NCI-H2107 (cell line): ENCODE measurements at regions not wholly inside any gene's neighbourhood (a gene's known extent, or its start where the extent isn't known, plus 50 kb on each side); places are given as distances from the start of the nearest gene placed in this dataset.
"Not testable (repeated sequence)": the region's sequence is repeated elsewhere in the genome, so short reads cannot be mapped to it uniquely, and the experiment has no call there.

Experiments
- DNase-seq: peaks from one replicate; lab custom pipeline; 2025; lab: John Stamatoyannopoulos, UW

DNA sequence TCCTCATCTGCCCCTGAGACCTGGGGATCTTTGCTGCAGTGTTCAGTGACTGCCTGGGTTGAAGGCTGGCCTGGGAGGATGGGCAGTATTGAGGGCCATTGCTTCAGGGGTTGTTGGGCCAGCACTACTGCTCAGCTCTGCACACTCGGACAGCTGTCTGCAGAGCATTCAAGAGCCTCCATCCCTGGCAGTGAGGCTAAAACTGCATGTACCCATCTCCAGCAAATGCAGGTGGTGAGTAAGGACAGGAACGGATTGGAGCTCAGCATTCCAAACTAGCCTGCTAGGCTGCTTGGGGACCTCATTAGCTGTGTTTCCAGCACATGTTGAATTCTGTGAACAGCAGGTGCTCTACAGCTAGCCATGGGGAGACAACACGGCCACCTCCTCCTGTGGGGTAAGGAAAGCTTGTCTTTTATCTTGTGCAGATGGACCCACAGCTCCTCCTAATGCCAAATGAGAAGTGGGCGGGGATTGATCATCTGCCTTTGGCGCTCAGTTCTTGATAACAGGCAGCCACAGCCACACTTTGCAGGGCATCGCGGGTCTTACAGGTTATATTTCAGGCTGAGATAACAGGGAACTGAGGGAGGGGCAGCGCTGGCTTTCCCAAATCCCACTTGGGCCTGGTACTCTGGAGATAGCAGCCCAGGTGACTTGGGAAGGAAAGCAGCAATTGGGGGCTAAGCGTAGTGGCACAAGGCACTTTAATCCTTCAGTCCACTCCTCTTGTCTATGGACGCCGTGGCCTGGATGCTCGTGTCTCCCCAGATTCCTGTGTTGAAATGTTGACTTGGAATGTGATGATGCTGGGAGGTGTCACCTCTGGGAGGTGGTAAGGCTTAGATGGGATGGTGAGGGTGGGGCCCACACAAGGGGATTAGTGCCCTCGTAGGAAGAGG lies 254.5 kb upstream of the B3GAT1 start:
- no peak for DNase-seq

DNA sequence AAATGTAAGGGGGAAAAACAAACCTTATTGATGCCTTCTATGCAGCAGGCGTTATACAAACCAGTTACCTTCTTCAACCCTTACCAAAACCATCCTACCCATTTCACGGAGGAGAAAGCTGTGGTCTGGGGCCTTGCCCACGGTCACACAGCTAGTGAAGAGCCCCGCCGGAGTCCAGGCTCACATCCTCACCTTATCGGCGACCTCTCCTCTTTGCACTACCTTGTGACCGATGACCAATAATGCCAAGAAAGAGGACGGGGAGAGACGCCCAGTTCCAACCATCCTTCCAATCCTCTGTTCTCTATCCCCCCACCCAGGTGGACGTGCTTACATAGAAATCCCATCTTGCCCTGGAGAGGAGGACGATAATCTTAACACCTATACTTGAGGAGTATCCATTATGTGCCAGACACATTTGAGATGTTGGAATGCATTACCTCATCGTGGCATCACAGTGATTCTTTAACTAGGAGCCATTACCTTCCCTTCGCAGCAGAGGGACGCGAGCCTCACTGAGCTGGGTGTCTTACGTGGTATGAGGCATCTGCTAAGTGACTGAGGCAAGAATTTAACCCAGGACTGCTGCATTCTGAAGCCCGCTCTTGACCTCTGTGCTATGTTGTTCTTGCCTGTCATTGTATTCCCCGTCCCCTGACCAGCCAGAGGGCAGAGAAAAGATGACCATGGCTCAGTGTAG lies 253.7 kb upstream of the B3GAT1 start:
- no peak for DNase-seq

DNA sequence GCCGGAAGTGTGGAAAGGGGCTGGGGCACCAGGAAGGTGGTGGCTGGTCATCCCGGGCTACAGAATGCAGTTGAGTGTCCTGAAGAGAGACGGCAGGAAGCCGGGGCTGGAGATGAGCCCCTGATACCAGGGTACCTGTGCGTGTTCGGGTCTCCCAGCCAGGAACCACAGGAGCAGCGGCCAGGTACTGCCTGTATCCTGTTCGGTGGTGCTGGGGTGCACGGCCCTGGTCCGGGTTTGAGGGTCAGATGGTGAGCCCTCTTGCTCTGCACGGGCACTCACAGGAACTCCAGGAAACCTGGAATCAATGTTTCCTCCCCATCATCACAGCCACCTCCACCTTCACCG lies 253.1 kb upstream of the B3GAT1 start:
- DNase-seq = no peak

DNA sequence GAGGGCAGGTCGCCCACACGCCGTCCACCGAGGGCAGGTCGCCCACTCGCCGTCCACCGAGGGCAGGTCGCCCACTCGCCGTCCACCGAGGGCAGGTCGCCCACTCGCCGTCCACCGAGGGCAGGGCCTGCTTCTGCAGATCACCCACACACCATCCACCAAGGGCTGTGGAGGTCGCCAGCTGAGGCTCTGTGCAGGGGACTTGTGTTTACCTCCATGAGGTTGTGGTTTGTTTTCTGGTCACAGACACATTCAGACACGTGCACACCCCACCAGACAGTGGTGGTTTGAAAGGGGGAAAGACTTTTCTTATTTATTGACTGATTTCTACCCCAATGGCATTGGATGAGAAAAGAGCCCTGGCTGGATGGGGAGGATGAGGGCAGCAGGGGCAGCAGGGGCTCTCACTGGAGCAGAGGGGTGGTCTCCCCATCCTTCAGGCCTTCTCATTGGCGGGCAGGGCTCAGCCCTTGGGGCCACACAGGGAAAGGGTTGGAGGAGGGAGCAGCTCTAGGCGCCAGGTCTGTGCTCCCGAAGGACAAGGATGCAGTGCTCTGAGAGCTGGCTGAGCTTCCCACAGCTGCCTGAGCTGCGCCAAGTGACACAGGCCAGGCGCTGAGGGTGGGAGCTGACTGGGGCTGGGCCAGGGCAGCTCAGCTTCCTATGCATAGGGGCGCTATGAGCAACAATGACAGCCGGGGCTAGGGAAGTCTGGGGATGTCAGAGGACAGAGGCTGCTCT lies 252.6 kb upstream of the B3GAT1 start:
- no peak for DNase-seq

DNA sequence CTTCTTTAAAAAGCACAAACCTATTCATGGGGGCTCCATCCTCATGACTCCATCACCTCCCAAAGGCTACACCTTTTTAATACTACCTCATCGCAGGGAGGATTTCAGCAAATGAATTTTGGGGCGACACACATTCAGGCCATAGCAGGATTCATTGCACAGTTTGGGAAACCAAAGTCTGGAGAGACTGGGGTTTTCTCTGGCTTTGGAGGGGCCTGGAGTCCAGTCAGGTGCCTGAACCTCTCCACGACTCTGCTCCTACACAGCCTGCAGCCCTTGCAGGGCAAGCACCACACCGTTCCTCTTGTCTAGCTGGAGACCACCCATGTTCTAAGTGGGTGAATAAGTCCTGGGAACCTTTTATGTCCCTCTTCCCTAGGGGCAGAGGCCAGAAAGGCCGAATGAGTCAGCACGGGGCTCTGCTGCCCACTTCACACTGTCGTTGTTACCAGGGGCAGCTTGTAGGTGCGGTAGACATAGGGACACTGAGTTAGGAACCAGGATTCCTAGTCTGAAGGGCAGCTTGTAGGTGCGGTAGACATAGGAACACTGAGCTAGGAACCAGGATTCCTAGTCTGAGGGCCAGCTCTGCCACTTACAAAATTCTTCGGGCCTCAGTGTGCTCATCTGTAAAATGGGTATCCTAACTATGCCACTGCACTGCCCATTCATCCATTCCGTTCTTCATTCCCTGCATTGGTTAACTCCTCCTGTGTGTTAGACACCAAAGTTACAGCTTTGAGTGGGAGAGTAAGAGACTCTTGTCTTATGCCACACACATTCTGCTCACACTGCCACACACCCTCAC lies 251.7 kb upstream of the B3GAT1 start:
- no peak for DNase-seq

DNA sequence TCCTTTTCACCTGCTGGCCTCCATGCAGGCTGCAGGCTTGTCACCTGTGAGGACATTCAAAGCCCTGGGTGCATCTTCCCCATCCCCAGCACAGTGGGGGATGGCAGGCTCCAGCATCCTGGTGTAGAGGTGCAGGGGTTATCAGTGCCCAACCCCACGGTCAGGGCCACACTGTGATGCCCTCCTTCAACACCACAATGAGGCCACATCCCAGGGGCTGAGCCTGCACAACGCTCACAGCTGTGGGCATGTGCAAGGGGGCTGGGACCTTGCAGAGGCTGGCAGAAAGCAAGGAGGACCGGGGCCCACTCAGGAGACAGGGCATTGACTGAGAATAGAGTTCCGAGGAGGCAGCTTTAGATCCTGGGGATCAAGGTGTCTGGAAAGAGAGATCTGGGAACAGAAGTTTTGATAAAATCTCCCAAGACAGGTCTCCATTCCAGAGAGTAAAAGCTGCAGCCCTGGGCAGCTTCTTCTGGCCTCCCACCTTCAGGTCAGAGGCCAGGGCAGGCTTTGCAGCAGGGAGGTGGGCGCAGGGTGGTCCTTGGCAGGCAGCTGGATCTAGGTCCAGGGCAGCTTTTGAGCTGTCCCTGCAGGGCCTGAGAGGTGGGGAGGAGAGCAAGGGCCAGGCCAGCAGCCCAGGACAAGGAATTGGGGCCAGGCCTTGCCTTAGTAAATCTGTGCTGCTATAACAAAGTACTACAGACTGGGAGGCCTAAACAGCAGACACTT lies 250.8 kb upstream of the B3GAT1 start:
- DNase-seq = no peak

DNA sequence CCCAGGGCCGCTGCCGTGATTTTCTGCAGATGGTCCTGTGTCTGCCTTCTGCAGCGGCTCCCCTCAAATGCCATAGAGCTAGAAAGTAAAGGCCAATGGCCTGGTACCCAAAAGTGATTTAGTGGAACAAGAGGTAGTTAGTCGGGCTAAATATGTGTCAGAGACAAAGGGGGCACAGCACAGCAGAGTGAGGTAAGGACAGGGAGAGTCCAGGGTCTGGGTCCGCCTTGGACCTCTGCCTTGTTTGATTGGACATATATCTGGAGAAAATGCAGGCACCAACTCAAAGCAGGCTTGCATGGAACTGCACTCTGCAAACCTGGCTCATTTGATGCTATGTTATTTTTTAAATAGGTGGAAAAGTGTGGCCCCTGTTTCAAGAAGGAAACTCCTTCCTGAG lies 249.6 kb upstream of the B3GAT1 start:
- no peak for DNase-seq

DNA sequence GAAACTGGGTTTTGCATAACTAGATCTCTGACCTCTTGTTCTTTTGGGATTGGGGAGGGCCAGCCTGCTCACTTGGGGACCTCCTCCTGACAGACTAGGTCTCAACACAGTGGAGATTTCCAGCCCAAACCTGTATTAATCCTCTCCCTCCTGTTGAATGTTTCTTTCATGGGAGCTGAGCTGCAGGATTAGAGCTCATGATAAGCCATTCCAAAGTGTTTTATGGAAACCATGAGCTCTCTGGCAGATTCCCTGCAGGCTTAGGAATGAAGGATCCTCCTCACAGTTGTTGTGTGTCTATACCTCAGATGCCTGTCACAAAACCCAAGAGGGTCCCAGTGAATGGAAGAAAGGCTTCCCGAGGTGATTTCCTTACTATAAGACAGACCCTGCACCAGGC lies 248.4 kb upstream of the B3GAT1 start:
- no peak for DNase-seq

DNA sequence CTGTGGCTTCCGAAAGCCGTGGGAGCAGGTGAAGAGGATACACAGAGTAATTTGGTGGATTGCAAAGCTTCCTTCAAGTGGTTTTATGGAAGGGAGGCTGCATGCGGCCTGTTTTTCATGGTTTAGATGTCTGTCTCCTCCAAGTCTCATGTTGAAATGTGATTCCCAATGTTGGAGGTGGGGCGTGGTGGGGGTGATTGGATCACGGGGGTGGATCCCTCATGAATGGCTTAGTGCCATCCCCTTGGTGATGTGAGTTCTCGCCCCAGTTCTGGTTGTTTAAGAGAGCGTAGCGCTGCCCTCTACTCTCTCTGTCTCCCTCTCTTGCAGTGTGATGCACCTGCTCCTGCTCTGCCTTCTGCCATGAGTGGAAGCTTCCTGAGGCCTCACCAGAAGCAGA lies 247.8 kb upstream of the B3GAT1 start:
- DNase-seq = no peak

DNA sequence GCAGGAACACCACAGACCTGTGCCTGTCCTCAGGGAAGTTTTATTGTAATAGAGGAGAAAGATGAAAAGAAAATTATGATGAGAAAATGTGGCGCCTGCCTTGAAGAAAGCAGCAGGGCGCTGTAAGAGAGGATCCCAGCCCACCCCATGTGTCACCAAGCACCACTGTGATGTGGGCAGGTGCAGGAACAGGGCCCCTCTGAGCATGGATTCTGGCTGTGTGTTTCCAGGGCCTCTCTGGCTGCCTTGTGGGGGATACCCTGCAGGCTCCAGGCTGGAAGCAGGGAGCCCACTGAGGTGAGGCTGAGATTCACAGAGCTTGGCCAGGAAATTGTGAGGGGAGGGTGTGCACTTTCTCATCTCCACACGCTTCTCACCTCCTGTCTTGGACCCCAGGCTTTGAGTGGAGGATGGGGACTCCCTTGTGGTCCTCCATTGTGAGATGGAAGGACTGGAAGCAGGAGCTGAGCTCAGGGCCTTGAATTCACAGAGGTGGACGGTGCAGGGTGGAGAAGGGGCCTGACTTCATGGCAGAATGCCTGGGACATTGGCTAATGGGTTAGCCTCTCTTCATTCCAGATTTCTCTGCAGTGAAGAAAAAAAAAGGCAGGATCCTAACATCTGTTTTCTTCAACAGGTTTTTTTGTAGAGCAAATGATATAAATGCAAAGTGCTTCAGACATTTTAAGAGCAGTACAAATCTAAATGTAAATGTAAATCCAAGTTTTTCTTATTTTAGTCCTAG lies 246.6 kb upstream of the B3GAT1 start:
- no peak for DNase-seq

DNA sequence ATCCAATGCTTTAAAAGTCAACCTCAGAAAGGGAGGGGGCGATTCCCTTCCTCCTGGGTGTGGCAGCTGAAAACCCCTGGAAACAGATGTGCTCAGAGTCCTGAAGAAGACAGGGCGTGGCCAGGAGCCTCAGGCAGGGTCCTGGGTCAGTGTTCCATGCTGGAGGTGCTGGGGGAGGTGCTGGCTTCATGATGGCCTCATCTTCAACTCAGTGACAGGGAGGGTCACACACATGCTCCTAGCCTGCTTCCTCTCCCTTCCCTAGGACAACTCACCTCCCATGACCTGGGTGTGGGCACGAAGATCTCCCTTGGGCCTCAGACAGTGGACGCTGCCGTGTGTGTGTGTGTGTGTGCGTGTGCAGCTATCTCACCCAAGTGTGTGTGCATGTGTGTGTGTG lies 245.6 kb upstream of the B3GAT1 start:
- no peak for DNase-seq

DNA sequence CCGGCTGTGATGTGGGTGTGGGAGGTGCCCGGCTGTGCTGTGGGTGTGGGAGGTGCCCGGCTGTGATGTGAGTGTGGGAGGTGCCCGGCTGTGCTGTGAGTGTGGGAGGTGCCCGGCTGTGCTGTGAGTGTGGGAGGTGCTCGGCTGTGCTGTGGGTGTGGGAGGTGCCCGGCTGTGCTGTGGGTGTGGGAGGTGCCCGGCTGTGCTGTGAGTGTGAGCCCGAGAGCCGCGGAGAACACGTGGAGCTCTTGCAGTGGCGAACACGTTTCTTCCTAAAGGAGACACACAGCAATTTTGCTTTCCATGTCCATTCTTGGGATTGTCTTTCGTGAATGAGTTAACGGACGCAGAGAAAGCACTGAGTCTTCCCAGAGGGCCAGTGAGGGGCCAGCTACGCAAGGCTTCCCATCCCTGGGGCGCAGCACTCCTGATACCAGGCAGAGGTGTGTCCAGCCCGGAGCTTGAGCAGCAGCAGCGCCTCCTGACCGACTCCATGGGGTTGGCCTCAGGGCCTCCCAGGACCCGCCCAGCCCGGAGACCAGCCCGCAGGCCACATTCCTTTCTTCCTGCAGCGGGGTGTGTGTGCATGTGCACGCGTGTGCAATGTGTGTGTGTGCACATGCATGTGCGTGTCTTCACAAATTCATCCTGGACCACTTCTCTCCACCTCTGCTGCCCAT lies 245.0 kb upstream of the B3GAT1 start:
- no peak for DNase-seq

DNA sequence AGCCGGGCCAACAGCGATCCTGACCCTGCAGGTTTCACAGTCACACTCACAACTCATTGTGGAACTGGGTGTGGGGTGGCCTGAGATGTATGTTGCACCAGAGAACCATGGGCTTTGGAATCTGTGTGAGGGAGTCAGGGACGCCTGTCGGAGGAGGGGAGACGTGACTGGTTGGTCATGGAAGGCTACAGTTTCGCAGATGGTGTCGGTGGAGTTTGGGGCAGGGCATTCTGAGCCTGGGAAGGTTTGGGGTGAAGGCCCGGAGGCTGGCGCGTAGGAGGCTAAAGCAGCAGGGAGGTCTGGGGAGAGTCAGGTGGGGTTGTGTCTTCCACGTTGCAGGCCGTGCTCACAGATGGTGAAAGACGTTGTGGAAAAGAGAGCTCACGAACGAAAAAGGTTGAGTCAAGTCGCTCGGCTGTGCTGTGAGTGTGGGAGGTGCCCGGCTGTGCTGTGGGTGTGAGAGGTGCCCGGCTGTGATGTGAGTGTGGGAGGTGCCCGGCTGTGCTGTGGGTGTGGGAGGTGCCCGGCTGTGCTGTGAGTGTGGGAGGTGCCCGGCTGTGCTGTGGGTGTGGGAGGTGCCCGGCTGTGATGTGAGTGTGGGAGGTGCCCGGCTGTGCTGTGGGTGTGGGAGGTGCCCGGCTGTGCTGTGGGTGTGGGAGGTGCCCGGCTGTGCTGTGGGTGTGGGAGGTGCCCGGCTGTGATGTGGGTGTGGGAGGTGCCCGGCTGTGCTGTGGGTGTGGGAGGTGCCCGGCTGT lies 244.2 kb upstream of the B3GAT1 start:
- DNase-seq = not testable (repeated sequence)

DNA sequence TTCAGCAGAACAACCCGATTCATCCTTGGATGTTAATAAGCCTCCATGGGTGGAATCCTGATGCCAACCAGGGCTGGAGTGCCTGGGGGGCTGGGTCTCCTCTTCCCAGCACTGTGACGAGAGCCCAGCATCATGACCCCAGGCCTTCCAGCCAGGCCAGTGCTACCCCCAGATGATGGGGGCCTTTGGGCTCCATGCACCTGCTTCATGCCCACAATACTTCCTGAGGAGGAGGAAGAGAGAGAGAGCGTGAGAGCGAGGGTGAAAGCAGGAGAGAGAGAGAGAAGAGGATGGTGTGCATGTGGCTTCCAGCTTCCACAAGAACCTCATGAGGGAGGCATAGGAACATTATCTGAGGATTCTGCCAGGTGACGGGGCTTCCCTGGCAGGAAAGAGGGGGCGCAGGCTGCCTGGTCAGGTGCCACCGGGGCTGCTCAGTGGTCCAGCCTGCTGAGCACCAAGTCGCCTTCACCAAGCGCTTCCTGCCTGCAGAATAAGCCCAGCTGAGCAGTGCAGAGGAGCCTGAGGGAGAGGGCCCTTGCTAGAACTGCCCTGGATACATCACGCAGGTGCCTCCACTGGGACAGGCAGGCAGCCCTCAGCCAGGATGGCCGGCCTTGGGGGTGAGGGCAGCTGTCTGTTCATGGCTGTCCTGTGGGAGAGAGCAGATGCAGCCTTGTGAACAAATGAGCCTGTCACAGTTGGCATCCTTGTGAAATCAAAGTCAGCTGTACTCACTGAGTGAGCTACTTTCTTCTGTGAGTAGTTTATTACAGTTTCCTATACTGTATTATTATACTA lies 243.3 kb upstream of the B3GAT1 start:
- DNase-seq = no peak

DNA sequence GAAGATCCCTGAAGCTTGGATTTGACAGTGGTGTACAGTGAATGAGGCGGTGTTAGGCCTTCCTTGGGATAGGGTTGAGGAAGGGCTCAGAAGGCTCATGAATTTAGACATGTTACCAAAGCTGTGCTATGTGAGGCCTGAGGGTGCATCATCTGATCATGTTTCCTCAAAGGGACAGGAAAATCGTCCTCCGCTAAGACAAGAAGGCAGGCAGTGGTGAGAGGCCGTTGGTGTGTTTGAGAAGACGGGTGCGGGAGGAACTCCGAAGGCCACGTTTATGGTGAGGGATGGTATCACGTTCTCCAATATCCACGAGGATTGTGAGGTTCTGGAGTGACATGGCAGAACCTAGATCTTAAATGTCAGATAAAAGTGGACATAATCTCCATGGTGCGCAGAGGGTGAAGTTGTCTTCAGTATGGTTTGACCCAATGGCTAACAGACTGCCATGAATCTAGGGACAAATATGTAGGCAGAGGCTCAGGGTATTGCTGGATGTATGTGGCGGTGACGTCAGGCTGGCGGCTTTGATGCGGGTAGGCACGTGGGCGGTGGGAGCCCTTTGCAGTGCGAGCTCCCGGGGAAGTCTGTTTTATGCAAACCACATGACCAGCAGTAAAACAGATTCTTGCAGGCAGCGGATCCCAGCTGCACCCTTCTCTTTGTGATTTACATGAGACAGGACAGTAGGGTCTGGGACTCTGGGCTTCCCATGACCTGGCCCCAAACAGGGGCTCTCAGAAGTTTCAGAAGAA lies 242.3 kb upstream of the B3GAT1 start:
- no peak for DNase-seq

DNA sequence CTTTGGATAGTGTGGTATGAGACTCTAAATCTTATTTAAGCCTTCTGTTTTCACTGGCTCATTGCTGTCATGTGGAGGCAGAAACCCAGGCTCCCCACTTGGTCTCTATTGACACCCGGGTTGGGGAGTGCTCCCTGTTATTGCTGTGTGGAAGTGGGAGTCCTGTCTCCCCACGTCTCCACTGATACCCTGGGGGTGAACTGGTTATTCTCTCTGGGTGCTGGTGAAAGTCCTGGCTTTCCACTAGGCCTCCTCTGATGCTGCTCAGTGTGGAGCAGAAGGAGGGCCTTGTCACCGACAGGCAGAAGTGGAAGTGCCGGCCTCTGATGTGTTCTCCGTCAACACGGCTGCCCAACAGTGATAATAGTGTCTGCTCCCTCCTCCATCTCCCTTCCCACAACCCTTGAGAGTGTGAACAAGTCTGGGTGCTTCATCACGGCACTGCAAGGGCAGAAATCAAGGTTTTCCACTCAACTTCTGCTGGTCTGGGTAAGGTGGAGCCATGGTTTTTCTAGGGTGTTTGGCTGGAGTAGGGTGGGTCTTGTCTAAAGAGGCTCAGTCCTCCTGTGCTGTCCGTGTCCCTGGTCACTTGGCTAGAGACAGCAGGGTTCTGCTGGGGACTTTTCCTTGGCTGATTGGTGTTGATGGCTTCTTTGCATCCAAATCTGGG lies 240.7 kb upstream of the B3GAT1 start:
- no peak for DNase-seq

DNA sequence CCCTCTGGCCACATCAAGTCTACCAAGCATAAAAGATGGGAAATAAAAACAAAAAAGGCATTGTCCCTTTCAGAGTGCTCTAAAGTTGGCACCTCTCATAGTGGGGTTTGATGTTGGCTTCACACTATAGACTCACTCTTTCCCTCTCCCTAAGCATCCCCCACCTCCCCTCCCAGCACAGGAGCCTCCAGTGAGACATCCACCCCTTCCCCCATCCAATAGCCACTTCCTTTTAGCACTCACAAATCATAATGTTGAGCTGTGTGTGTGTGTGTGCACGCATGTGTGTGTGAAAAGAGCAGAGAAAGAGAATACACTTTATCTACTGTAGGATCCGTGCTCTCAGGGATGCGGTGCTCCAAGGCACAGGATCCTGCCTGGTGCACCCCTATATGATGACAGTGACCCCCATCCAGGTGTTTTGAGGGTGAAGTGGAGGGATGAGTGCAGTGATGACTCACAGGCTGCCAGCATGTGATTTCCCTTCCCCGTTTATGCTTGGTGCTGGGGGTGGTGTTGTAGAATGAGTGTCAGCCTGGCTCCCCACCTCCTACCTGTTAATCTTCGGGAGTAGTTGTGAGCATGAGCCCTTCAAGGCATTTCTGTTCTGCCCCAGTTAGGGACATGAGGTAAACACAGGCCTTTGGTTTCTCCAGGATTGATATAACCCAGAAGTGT lies 235.2 kb upstream of the B3GAT1 start:
- DNase-seq = no peak
